ENCODE measurements at regions not wholly inside any gene's neighbourhood (a gene's known extent, or its start where the extent isn't known, plus 50 kb on each side); places are given as distances from the start of the nearest gene placed in this dataset.

DNA sequence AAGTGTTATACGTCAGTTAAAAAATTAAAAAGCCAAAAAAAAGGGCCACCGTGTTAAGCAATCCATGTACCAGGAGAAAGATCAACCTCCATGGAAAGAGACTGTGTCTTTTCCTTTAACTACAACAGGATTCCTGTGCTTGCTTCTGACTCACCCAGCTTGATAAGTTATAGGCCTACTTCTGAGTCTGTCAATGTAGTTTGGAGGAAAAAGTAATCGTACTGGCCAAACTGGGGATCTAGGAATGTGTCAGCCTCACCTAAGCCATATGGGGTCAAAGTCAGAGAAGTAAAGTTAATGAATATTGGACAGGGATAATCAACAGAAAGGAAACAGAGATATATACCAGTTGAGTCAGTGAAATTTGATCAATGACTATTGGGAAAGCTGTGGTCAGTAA is 470.8 kb upstream of the SLIT2 start:
- DNase-seq (ENCODE audit: low spot score), result no peak

DNA sequence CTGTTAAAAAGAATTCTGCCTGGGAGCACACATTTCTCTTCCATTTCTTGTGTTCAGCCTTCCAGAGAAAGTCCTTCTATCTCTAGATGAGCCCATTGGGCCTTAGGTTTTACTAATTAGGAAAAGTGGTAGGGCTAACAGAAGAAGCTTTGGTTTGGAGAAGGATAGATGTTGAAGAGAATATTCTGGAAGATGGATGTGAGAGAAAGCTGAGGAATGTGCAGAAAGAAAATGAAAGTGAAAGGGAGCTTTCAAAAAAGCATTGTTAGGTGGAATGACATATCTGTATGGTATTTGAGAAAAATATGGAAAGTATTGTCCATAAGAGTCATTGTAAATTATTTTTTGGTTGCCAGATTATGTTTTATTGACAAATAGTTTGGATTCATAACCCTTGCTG is 474.8 kb upstream of the SLIT2 start:
- no peak for DNase-seq (ENCODE audit: low spot score)

DNA sequence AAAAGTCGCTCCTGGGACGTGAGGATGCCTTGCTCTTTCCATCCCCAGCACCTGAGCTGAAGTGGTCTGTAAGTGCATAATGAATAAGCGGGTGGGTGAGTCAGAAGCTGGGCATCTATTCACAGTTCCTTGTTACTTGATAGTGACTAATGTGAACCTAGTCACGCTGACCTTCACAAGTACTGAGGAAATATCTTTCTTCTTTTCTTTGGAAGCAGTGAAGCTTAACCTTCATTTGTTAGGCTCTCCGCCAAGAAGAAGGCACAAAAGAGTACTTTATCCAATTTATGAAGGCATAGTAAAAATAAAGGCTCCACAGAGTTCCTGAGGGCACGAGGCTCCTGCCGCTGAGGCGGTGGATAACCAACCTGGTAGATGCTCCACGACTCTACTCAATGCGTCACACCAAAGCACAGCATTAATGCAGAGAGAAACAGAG is 475.7 kb upstream of the SLIT2 start:
- DNase-seq (ENCODE audit: low spot score), result no peak

DNA sequence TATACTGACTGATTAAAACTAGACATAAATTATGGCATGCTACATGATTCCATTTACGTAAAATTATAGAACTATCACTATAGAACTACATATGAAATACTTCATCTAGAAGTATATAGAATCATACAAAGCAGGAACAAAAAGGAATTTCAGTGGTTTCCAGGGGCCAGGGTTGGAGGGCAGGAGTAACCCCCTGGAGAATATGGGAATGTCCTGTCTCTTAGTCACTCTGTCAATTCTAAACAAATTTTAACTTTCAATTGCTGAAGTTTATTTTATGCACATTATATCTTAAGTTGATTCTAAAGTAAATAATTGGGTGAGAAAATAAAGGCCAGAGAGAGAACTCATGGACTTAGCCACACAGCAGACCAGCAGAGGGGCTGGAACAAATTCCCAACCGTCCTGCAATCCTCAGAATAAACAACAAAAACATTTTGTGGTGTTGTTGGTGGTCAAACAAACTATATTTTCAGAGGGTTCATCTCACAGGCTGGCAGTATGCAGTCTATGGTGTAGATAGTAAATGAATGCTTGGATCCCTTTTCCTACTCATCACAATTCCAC is 476.9 kb upstream of the SLIT2 start:
- DNase-seq (ENCODE audit: low spot score), result no peak

DNA sequence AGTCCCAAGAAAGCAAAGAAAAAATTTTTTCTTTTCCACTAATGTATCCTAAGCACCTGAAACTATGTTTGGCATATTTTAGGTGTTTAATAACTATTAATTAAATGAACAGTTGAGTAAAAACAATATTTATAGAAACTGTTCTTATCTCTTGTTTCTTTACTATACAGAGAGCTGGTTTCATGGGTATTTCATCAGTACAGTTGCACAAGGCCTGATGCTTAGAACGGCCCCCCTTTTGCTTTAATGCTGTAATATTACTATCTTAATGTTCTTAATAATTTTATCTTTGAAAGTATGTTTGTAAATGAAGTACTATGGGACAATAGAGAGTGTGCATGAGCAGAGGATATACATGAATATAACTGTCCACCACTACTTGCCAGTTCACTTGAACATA is 479.1 kb upstream of the SLIT2 start:
- DNase-seq (ENCODE audit: low spot score), result no peak

DNA sequence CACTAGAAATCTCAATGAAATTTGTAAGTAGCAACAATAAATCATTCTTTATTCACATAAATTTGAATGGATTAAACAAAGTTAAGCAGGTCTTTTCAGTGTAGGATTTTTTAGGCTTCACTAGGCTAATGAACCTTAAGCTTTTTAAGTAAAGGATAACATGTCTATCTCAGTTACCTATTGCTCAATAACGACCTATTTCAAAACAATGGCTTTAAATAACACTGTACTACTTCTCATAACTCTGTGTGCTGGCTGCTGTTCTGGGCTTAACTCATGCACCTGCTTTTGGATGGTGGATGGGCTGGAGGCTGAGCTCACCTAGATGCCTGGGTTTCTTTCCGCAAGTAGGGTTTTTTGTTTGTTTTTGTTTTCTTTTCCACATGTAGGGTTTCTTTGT is 495.0 kb upstream of the SLIT2 start:
- no peak for DNase-seq (ENCODE audit: low spot score)

DNA sequence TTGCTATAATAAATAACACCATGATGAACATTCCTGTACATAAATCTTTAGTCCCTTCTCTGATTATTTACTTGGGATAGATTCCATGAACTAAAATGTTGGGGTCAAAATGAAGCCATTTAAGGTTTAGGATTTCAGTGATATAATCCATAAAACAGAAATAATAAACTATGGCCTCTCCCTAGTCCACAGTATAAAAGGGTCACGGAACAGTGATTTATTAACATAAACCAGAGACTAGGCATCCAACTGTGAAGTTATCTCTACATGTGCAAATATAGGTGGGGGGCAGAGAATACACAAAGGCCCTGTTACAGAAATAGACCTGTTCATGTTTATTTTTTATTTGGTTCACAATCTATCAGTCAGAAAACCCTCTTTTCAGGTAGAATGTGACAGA is 499.1 kb upstream of the SLIT2 start:
- DNase-seq (ENCODE audit: low spot score), result no peak

DNA sequence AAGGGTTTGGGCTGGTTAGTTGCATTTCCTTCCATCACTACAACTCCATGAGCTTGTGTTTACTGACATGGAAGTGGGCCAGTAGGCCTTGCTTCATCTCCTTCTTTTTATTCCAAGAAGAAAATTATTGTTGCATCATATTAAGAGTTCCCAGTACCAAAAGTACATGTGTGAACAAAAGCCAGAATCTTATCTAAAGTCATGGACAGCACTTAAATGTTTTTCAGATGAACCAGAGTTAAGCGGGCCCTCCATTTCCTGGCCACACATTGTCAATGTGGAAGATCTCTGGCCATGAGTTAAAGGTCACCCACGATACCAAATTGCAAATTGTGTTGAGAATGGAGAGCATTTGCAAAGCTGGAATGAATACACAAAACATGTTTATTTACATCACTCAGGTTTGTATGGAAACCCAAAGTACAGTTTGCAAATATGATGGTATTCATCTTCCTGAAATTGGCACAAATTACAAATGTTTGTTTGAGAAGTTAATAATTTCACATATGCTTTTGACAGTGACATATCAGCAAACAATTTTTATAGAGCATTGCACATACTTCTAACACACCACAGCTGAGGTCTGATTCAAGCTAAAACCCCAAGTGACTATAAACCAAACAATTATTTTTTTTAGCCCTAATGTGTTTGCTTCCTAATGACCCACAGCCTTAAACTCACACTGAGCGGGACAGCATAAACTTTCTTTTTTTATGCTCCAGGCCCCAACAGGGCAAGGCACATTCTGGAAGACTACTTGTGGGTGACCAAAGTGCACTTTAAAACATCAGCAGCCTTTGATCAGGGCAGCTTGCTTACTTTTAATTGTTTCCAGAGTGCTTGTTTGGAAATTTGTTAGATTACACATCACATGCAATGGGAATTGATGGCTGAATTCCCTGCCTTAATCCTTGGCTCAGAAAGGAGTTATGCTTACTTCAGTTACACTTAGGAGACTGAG is 502.9 kb upstream of the SLIT2 start:
- DNase-seq (ENCODE audit: low spot score), result no peak

DNA sequence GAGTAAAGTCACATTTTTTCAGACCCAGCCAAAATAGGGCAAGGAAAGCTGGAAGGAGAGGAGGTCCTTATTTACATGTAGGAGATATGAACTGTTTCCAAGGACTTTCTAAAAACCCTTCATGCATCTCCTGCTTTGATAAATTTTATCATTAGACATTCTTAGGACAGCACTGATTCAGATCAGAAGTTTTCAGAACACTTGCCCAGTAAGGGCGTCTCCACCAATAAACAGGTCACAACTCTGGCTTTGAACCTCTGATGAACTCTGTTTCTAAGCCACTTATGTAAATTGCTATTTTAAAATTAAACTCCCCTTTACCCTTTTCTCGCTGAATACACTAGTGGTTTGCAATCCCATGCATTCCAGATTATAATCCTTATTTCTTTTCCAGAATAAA is 505.3 kb upstream of the SLIT2 start:
- DNase-seq (ENCODE audit: low spot score), result no peak

DNA sequence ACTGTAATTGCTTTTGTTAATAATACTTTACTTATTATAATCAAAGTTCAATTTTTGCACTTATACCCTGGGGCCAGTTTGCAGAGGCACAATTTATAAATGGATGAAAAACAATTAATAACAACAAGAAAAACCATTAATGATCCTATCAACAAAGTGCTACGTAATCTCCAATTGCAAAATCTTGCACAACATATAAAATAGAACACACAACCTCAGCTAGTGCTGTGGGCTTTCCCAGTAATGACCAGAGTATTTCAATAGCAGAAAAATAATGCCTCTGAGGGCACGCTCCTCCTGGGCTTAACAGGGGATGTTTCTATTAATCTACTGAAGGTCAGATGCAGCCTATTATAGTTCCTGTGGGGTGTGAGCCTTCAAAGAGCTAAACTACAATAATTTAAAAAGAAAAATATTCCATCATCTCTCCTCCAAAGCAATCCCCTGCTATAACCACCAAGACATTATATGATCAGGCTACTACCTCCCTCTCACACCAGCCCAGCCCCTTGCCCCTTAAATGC is 508.5 kb upstream of the SLIT2 start:
- DNase-seq (ENCODE audit: low spot score), result no peak

DNA sequence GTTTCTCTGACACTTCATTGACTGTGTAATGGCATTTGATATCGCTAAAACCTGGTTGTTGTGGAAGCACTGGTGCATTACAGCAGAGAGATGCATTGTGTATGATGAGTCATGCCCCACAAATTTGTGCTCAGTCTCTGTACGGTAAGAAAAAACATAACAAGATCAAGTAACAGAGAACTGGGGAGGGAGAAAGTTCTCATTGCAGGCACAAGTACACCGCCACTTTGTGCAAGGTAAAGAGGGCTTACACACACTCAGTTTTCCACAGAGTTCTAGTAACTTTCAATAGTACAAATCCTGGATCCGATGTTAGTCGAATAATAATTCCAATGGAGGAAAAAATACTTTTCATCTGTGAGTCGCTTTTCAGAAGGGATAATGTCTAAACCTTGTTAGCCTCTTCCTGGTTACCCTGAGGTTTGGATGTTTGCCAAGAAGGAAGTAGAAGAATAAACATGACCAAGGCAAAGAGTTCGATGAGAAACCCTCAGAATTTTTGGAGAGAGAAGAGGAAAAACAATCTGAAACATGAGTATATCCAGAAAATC is 512.5 kb upstream of the SLIT2 start:
- DNase-seq (ENCODE audit: low spot score), result no peak

DNA sequence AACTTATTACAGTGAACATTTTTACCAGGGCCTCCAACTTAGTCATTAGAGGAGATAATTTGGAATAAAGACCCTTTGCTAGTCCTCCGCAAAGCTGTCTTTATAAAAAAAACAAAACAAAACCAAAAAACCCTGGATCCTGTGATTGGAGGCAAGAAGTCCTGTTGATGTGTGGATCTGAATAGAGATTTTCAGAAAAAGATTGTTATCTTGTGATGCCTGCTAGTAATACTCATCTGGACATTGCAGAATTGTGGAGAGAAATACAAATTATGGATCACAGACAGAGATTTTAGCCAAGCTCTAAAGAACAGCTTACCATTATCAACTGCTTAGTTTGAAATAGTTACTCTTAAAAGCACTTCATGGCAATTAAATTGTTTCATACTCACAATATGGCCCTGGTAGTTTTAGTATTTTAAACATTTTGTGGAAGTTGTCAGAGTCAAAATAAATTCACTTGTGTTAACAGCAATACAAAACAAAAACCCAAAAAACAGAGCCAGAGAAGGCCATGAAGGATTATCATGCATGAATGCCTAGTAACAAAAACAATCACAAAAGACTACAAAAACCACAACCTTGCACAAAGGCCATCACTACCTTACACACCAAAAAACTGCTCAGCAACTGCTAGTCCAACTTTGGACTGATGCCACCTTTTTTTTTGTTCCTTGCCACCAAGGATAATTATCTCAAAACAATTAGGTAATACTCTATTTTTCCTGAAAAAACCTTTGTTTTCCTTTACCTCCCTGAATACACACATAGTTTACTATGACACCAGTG is 514.5 kb upstream of the SLIT2 start:
- DNase-seq (ENCODE audit: low spot score), result no peak

DNA sequence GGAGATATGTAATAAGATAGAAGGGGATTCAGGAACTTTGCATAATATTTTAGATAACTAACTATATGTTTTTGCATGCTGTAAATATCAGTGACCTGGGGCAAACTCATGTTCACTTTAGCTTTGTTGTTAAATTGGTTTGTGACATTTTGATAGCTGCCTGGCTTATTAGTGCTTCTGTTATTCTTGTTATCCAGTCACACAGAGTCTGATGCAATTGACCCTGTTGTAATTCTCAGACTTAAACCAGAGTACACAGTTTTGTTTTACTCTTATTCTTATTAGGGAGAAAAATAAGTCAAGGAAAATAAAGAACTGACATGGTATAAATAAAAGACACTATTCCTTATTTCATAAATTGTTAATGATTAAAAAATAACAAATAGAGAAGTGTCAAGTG is 516.7 kb upstream of the SLIT2 start:
- DNase-seq (ENCODE audit: low spot score), result no peak

DNA sequence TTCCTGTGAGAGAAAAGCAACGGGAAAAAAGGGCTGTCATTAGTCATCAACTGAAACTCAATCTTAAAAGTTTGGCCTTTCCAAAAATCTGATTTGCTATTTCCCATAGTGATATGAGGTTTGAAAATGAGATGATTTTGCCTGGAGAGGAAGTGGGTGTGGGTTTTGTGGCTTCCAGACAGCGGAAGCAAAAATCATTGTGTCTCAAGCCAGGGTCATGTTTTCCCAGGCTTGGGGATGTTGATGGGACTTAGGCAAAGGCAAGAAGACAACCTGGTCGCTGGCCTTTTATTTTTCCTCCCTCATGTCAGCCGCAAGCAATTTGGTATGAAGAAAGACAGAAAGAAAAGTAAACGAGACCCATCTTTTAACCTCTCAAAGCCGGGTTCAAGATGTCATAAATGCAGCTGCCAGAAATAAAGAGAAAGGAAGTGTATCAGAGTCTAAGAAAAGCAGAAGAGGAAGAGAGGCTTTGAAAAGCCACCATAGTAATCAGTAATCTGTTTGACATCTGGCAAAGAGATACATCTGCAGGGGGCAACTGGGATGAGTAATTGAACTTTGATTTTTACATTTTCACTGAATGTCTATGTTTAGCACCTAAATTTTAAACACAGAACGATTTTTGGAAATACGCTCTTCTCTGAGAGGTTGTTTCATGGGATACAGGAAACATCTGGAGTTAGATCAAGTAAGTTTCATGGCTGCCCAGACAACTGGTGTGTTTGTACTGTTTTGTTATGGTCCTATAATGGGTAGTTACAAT is 521.6 kb upstream of the SLIT2 start:
- DNase-seq (ENCODE audit: low spot score), result no peak

DNA sequence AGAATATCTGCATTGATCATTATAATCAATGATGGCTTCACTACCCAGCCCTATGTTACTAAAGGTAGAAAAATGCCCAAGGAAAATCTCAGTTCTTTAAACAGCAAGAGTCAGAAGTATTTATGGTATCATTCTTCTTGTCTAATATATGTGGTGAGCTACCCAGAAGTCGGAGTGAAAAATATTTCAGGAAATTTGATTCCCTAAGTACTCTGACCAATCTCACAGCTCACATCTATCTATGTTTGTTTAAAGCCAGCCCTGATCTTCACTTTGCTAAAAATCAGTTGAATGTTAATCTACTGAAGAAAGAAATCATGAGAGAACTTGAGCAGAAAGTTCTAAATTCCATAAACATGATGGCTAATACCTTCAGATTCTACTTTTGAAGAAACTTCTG is 522.9 kb upstream of the SLIT2 start:
- DNase-seq (ENCODE audit: low spot score), result no peak

DNA sequence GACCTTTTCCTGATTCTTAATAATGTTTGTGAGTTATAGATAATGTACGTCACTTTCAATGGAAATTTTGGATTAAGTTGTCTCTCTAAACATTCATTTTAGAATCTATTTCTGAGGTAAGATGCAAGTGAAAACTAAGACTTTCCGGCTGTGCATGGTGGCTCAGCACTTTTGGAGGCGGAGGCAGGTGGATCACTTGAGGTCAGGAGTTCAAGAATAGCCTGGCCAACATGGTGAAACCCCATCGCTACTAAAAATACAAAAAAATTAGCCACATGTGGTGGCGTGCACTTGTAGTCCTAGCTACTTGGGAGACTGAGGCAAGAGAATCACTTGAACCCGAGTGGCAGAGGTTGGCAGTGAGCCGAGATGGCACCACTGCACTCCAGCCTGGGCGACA is 524.6 kb upstream of the SLIT2 start:
- no peak for DNase-seq (ENCODE audit: low spot score)

DNA sequence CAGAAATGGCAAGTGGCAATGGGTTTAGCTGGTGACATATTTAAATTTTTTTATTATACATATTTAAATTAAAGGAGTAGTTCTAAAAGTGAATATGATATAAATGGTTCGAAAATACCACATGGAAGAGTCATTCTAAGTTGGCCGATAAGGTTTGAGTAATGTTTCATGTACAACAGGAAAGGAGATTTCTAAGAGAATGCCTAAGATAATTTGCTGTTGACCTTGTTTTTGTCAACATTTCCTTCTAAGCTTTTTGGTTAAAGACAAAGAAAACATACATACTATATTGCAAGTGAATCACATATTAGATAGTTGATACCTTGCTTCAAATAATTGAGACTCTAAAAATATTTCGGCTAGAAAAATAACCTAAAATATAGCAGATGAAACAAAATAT is 526.6 kb upstream of the SLIT2 start:
- DNase-seq (ENCODE audit: low spot score), result no peak

DNA sequence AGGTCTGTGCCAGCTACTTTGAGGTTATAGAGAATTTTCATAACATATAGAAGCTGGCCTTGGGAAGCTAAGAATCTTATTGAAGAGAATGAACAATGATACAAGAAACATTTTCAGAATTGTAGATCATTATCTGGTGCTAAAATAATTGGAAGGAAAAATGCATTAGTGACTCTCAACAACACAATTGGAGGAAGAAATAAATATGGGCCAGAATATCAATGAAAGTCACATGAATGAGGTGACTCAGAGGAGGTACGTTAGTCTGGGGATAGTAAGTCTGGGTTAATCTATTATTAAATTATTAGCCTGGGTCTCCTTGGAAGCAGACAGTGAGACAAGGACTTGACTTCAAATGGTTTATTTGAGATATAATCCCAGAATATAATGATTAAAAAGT is 529.3 kb upstream of the SLIT2 start:
- DNase-seq (ENCODE audit: low spot score), result no peak

DNA sequence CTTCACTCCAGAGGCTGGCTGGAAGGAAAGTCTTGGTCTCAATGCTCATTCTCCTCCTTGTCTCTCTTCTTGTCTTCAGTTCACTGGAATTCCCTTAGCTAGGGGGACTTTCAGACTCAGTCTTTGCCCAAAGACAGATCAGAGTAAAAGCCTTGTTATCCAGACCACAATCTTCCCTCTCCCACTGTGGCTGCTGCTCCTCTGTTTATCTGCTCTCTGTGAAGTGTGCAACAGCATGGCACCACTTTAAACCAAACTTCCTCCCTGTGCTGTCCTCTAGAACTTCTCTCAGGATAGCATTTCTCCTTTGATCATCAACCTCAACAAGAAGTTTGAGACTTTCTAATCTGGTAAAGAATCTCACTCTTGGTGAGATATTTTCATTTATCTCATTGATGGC is 530.1 kb upstream of the SLIT2 start:
- no peak for DNase-seq (ENCODE audit: low spot score)

DNA sequence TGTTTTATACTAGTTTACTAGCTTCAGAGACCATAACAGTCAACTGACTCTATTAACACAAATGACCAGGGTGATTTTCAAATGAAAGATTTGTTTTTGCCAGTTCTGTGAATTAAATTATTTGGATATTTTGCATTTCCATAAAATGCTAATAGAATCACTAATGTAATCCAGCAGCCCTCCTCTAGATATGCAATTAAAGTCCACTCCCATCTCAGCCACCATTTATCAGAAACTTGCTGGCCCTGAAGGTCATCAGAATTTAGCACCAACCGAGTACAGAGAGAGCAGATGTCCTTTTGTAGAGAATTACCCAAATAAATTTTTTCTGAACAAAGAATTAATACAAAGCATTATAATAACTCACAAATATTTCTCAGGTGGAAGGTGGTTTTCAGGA is 531.1 kb upstream of the SLIT2 start:
- no peak for DNase-seq (ENCODE audit: low spot score)

DNA sequence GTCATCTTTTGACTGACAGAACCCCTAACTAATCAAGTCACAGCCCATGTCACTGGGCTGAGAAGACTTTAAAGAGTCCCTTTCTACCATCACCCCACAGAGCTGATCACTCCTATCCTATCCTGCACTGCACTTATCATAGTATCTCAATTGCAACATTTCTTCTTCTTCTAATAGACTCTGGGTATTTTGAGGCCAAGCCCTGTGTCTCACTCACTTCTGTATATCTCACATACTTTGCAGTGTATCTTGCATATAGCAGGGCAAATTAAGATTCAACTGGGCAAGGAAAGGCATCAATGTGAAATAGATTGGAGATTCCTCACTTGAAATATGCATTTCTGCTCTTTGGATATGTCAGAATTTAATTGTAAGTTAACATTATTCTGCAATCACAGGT is 531.5 kb upstream of the SLIT2 start:
- no peak for DNase-seq (ENCODE audit: low spot score)

DNA sequence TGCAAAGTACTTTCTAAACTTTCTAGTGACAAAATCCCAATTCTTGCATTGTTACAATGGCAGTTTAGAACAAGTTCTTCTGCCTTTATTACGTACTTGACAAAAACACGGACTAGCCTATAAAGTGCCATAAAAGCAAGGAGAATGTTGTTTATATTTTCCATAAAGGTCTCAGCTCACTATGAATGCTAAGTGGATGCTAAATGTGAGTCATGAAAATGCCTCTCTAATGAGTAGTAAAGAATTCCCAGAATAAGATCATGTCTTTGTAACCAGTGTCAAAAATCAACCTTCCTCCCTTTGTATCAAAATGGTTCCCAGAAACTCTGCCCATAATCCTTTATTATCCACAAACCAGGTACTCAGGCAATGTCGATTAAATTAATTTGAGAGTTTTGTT is 539.8 kb upstream of the SLIT2 start:
- DNase-seq (ENCODE audit: low spot score), result no peak

Data from HuH-7.5 (cell line).